ENCODE measurements at regions not wholly inside any gene's neighbourhood (a gene's known extent, or its start where the extent isn't known, plus 50 kb on each side); places are given as distances from the start of the nearest gene placed in this dataset.

- TF ChIP-seq, protein P1, sequence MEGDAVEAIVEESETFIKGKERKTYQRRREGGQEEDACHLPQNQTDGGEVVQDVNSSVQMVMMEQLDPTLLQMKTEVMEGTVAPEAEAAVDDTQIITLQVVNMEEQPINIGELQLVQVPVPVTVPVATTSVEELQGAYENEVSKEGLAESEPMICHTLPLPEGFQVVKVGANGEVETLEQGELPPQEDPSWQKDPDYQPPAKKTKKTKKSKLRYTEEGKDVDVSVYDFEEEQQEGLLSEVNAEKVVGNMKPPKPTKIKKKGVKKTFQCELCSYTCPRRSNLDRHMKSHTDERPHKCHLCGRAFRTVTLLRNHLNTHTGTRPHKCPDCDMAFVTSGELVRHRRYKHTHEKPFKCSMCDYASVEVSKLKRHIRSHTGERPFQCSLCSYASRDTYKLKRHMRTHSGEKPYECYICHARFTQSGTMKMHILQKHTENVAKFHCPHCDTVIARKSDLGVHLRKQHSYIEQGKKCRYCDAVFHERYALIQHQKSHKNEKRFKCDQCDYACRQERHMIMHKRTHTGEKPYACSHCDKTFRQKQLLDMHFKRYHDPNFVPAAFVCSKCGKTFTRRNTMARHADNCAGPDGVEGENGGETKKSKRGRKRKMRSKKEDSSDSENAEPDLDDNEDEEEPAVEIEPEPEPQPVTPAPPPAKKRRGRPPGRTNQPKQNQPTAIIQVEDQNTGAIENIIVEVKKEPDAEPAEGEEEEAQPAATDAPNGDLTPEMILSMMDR (IDR thresholded peaks at IDR 0.05) = no peak
- TF ChIP-seq POLR2AphosphoS5 (IDR thresholded peaks at IDR 0.05) (no peak), EP300 (IDR thresholded peaks at IDR 0.05) (no peak), POLR2A (IDR thresholded peaks at IDR 0.05) (no peak)
Measured at GRCh38 chr11:115871161-115871760, 367.0 kb upstream of the CADM1 start.

All from gastroesophageal sphincter (tissue), 3 donors.